GM21737 (cell line): ENCODE measurements at regions not wholly inside any gene's neighbourhood (a gene's known extent, or its start where the extent isn't known, plus 50 kb on each side); places are given as distances from the start of the nearest gene placed in this dataset.

Experiments
- ATAC-seq: cut with Tn5 transposase; IDR thresholded peaks from one replicate; pipeline ENCODE4 v1.9.1; 2021; ENCODE audit warnings: mild to moderate bottlenecking, moderate library complexity; ENCODE audit not compliant: unreplicated experiment

DNA sequence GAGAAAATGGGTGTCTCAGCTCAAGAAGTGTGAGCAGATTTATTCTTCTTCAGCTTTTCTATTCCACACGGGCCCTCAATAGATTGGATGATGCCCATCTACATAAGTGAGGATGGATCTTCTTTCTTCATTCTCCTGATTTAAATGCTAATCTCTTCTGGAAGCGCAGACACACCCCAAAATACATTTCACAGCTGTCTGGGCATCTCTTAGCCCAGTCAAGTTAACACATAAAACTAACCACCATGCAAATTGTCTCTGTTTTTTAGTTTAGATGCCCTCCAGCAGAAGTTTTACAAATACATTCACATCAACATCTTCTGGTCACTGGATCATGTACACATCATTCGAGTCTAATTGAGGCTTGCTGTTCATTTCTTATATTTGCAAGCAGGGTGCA, 249.0 kb upstream of the VCX3A start:
- ATAC-seq, result no peak

DNA sequence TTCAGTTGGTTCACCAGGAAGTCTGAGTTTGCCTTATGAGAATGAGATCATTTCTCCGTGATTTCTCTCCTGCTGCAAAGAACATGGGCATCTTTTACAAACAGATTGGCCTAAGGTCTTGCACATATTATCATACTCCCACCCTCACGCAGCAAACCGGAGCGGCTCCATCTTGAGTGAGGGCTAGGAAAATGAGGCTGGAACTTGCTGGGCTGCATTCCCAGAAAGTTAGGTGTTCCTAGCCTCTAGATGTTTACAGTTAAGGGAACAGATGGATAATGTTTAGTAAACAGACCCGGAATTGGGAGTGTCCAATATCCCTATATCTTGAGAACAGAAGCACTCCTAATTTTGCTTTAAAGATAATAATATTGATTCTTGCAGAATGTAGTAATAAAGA, 247.9 kb upstream of the VCX3A start:
- ATAC-seq, result no peak

DNA sequence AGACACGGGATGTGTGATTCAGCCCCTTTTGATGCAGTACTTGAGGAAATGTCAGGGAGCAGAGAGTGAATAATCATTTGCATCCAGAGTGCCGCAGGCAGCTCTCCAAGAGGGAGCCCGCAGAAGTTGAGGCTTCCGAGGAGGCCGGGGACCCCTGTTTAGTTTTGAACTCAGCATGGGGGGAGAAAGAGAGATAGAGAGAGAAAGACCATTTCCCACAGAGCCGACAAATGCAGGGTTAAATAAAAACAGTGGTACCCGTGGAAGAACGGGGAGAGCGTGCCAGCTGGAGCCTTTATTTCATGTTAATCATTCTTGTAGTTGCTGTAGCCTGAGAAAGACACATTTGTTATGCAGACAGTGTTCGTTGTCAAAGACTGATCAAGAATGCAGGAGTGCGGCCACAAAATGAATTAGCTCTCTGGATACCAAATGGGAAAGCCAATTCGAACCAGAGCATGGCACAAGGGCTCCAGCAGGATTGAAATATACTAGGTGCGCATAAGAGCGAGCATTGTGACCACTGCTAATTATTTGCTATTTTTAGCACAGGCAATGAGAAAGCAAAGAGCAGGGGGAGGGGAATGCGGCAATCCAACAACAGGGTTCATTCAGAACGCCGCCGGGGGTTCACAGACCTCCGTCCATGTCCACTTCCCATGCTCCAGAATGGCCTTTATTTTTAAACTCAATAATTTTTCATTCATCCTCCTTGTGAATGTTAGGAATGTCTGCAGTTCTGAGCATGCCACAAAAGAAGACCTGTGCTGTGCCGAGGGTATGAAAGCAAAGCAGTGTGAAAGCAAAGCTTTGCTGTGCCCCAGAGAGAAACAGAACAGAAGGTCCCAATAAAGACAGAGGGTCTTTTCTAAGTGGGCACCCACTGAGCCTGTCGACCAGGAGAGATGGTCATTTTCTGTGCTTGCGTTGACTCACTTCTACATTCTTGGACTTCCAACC, 243.9 kb upstream of the VCX3A start:
- ATAC-seq, result no peak

DNA sequence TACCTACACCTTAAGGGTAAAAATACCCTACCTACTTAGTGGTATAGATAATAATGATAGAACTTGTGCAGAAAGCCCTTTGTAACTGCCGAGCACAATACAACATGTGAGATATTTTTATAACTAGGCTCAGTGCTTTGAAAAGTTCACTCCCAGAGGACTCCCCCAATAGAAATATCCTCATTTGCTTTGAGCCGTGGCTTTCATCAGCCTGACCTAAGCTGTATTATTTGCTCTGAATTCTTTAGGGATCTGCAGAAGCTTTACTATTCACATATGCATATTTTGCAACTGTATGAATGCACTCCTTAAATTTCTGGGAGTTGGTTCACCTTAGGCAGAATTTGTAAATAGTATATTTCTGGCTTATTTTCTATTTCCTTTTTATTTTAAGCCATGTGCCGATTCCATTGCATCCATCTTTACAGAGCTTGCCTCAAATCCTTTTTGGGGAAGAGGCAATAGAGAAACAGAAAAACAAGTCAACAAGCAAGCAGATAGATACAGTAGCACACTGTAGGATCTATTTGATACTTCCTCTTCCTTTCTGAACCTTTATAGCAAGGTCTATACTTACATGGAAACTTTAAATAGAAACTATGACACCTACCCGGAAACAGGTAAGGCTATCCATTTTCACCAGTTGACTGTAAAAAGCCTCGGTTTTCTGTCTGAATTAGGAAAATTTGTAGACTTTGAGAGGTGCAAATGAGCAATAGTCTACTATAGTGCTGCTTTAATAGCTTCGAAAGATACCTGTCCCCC, 242.5 kb upstream of the VCX3A start:
- no peak for ATAC-seq

DNA sequence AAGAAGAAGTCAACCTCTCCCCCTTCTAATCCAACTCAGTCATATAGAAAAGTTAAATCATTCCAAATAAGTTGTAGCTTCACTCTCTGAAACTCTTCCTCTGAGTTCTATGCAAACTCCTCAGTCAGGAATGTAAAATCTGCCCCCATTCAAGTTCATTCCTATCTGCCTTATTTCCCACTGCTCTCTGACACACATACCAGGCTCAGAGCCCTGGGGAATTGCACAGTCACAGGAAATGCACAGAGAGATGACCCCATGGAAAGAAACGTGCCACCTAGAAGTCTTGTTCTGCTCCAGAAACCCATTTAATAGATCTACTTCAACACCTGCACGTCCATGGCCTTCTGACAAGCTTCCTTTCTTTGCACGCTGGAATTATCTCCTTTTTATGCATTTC, 236.0 kb upstream of the VCX3A start:
- no peak for ATAC-seq

DNA sequence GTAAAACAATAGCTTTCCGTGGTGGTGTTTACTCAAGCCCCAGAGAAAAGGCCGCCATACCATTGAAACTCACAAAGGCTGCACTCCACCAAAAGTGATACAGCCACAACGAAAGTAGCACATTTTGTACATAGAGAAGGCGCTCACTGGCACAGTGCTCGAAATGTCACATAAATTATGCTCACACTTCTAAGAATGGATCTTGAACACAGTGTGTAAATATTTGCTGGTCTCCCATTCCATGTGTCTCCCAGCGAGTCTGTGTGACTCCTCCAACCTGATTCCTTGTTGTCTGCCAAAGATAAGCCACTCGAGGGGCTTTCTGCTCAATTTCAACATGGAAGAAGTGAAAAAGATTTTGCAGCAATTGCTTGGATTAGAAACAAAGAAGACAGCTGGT, 234.0 kb upstream of the VCX3A start:
- no peak for ATAC-seq

DNA sequence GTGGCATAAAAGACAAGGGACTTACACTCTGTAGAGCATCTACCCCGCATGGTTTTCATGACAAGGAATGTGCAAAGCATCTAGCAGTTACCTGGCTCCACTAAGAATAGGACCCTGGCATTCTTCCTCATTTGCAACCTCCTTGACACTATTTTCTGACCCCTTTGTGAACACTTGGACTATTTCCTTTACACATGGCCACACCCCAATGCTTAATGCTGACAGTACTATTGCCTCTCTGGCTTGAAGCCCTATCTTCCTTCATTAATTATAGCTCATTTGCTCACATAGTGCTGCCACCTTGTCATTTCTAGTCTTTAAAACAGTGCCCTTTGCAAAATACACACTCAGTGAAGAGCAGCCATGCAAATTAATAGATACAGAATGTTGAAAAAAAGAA, 226.3 kb upstream of the VCX3A start:
- ATAC-seq, result no peak

DNA sequence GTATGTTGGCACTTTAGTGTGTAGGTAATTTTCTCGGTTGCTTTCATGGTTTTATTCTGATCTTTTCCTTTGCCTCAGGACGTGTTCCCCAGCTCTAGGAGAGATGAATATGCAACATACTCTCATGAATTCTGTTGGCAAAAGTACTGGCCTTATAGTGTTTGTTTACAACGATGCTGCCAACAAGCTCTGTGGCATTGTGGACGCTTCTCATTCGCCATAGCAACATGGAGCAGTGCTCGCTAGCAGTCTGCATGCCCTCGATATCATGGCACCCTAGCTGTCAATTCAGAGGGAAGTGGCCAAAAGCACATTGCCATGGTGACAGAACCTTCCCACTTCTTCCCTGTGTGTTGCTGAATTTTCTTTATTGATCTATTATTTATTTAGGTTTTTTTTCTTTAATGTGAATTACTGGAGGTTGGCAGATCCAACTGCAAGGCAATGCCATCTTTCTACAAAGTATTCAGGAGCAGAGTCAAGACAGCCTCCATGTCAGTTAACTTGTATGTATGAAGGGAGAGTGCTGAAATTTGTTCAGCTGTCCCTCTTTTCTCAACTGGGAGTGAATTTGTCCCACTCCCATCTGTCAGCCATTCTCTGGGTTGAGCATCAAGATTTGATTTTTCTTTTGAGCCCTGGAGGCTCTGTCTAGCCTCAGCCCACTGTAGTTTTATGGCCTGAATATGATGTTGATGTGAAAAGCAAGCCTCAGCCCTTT, 224.9 kb upstream of the VCX3A start:
- ATAC-seq, result no peak

DNA sequence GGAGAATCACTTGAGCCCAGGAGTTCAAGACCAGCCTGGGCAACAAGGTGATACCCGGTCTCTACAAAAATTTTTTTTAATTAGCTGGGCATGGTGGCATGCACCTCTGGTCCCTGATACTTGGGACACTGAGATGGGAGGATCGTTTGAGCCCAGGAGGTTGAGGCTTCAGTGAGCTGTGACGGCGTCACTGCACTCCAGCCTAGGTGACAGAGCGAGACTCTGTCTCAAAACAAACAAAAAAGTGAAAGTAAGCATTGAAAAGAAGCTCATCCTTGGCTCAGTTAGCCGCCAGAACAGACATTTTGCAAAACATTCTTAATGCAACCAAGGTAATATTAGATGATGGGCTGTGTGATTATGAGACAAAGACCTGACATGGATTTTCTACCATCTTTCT, 223.3 kb upstream of the VCX3A start:
- no peak for ATAC-seq

DNA sequence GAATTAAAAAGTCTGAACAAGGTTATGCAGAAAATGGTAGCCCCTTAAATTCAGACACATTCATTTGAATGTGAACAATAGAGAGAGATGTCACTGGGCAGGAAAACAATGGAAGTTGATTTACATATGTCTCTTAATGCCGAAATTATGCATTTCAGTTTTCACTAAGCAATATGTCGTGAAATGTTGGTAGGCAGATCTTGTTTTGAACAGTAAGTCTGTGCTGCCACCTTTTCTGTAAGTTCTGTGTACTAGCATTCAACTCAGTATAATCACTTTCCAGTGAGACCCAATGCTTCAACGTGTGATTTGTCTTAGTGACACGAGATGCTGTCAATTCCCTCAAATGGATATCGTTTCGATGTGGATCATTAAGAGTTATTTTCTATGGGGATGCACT, 222.7 kb upstream of the VCX3A start:
- no peak for ATAC-seq

DNA sequence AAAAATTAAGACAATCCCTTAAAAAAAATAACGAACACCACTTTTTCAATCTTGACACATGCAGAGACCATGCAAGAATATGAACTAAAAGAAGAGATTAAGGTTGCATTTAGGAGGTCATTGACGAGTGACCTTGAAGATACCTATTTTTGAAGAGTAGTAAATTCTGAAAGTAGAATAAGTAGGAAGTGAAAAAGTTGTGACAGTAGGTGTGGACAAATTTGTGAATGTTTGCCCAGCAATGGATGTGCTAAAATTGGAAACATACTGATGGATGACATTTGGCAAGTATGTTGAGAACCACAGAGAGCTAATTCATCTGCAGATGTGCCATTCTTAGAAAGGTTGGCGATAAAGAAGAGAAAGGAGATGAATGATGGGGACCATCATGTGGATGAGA, 213.7 kb upstream of the VCX3A start:
- no peak for ATAC-seq

DNA sequence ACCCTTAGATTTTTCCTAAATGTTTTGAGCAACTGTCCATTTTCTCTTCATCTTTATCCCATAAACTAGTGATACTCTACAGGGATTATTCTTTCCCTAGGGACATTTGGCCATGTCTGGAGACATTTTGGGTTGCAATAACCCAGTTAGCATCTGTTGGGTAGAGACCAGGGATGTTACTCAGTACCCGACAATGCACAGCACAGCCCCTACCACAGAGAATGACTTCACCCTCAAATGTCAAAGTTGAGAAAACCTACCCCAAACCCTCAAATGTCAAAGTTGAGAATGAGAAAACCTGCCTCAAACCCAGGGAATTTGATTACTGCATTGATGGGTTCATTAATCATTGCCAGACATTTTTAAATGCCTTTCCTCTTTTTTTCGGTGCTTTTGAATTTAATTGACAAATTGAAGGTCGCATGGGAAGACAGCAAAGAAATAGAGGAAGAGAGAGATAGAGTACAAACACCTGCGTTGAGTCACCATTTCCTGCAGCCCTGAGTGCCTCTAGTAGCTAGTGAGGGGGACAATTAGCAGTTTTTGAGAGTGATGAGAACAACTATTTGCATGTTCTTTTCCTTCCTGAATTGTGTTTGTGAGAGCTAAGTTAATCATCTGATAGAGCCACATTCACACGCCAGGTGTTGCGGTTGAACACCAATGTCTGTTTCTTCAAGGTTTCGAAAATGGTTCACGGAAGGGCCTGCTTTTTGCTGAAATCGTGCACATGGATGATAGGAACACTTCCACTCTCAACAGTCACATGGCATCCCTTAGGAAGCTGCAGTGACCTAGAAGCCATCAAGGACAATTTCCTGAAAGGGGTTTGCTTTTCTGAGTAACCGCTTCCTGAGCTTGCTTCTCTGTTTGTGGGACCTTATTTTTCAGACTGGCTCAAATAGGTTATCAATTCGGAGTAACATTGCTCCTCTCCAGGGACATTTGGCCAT, 203.9 kb upstream of the VCX3A start:
- peak; percentile 98 for ATAC-seq

DNA sequence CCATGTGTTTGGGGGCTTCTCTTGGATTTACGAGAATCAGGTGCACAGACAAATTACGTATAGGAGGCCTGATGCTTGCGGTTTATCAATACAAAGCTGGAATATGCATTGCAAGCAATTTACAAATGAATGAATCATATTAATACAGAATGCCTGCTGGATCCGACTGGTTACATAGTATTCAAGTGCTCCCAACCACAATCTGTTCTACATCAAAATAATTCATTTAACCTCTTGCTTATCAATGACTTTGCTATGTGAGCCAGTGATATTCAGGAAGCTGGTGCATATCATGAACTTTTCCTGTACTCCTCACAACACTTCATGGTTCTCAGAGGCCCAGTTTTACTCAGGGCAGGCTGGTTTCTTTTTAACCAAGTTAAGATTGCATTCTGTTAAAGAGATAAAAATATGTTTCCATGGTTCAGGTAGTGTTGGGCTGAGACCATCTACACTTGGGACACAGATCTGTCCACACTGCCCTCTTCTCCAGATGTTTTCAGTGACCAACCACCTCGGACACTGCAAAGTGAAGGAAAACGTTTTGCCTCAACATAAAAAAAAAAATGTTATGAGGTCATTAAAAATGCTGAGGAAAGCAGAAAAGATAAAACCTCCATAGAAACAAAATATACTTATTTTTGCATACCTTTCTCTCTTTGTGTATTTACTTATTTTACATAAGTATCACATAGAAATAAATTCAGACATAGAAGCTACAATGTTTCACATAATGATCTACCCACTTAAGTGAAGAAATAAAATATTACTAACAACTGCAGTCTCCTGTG, 200.1 kb upstream of the VCX3A start:
- ATAC-seq, result no peak

DNA sequence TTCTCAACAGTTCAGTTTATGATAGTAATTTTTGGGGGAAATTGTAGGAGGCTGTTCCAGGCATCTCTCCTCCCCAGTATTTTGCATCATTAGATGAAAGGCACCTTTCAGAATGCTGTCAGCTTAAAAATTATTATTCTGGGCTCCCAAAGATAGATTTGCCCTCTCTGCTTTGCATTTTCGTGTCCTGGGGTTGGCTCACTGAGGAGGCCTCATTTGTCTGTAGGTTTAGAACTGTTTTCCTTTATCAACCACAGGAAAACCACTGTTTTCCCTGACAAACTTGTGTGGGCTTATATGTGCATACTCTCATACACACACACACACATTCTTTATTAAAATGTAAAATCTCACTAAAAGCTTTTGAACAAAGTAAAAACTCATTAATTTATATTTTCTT, 197.2 kb upstream of the VCX3A start:
- ATAC-seq, result no peak

DNA sequence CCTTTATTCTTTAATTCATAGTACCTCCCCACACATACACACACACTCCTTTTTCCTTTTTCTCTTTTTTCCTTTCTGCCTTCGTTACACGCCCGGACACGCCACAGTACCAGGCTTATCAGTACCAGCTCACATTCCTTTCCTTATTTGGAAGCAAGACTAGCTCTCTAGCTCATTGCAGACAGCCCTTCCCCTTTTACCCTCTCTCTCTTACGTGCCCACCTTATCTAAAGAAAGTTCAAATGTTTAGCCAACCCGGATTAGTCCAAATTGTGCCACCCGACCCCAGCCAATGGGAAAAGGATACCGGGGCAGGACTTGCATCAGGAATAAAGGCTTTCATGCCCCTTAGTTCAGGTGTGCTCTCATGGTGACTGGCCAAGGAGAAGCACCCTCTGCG, 194.7 kb upstream of the VCX3A start:
- ATAC-seq, result no peak

DNA sequence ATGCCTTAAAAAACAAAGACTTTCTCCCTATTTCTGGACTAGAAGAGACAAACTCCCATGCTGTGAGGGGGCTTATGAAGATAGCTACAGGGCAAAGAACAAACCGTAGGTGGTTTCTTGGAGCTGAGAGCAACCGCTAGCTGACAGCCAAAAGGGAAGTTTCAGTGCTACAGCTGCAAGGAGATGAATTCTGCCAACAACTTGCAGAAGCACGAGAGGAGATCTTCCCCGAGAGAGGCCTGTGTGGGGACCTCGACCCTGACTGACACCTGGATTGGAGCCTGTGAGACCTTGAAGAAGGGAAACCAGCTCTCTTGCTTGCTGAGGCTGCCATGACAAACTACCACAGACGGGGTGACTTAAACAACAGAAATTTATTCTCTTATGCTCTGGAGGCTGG, 183.8 kb upstream of the VCX3A start:
- no peak for ATAC-seq

DNA sequence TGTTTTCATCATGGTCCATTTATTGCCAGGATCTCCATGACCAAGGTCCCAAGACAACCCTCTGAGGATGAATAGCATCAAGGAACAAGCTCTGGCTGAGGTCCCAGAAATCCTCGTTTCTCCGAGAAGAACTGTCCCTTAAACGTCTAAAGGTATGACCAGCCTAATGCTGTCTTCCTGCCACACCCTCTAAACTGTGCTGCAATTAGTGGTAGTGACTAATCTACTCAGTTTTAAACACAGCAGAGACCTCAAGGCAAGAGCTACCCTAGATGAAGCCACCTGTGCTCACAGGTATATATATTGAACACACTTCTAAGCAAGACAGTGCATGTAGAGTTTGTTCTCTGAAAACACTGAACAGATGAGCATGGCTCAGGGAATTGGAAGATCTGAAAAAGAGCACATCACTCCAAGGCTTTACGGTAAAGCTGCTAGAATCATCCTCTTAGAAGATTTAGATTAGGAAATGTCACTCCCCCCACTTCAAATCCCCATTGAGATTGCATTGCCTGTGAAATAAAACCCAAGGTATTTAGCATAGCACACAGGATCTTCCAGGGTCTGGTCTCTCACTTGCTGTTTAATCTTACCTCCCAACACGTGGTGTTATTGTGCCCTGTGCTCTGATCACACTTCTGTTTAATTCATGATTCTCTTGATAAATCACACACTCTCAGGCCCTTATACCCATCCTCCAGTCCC, 173.9 kb upstream of the VCX3A start:
- no peak for ATAC-seq

DNA sequence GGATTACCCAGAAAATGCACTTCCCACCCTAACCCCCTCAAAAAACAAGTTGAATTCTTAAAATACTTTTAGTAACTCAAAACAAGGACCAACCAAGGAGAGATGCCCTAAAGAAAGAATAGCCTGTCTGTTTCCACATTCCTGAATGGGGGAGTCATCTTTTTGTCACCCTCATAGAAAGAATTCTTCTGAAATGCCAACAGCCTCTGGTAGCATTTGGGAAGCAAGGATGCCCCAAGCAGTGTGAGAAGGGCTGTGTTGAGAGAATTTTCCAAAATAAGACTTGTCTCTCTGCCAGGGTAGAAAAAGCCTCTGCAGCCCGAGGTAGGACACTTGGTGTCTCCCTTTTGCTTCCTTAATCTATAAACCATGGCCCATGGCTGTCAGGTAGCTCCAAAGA, 173.1 kb upstream of the VCX3A start:
- ATAC-seq, result no peak

DNA sequence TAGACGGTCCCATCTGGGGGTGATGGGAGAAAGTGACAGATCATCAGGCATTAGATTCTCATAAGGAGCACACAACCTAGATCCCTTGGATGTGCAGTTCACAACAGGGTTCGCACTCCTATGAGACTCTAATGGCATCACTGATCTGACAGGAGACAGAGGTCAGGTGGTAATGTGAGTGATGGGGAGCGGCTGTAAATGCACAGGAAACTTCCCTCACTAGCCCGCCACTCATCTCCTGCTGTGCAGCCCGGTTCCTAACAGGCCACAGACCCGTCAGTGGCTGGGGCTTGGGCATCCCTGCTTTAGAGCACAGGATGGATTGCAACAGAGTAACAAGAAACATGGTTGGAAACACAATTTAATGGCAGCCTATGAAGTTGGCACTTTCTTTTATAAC, 172.6 kb upstream of the VCX3A start:
- no peak for ATAC-seq
